ENCODE measurements at regions not wholly inside any gene's neighbourhood (a gene's known extent, or its start where the extent isn't known, plus 50 kb on each side); places are given as distances from the start of the nearest gene placed in this dataset.

DNA sequence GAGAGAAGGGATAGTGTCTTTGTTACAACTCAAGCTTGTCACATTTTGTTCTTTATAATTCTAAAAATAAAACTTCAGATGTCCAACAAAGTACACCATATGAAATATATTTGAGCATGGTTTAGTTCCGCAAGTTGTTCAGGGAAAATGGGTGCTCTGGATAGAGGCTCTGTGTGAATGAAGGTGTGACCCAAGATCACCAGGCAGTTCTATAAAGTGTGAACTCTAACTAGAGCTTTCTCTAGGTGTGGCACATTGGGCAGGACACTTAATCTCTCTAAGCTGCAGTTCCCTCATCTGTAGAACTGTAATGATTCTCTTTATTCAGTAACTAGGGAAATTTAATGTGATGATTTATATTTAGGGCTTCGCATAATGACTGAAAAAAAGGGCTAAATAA, 139.3 kb downstream of the BCHE start:
- no peak for TF ChIP-seq ZBTB7A (IDR thresholded peaks at IDR 0.05; ENCODE audit: low read depth)
- no peak for TF ChIP-seq FOXM1 (IDR thresholded peaks at IDR 0.05; ENCODE audit: borderline replicate concordance, low read depth)
- TF ChIP-seq, protein P1, sequence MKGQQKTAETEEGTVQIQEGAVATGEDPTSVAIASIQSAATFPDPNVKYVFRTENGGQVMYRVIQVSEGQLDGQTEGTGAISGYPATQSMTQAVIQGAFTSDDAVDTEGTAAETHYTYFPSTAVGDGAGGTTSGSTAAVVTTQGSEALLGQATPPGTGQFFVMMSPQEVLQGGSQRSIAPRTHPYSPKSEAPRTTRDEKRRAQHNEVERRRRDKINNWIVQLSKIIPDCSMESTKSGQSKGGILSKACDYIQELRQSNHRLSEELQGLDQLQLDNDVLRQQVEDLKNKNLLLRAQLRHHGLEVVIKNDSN (IDR thresholded peaks at IDR 0.05), result no peak

All from Ishikawa (cell line).